T-helper 2 cell (primary cell): ENCODE measurements at regions not wholly inside any gene's neighbourhood (a gene's known extent, or its start where the extent isn't known, plus 50 kb on each side); places are given as distances from the start of the nearest gene placed in this dataset.

Experiments
- DNase-seq, 5 experiments: peaks; one replicate each; pipeline versions ENCODE4 v3.0.0 to v3.0.0-alpha.2; 2012 to 2022

DNA sequence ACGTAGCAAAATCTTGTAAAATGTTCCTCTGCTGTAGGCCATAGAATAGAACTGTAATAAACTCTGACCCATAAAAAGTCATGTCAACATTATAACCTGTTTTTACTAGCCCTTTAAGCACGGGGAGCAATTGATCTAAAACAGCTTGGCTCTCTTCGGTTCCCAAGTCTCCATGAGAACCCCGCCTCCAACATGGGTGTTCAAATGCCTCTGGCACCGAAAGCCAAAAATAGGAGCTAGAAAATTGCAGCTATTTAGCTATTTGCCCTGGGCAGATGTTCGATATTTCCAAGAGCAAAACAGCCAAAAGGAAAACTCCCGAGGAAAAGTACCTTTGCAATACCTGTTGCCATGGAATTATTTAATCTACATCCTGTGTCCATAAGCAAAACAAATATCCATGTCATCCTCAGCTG is 563.1 kb downstream of the EFNB2 start:
- no peak for DNase-seq

- no peak for DNase-seq
Observed at GRCh38 chr13:105971738-105972137, 563.7 kb downstream of the EFNB2 start.

DNA sequence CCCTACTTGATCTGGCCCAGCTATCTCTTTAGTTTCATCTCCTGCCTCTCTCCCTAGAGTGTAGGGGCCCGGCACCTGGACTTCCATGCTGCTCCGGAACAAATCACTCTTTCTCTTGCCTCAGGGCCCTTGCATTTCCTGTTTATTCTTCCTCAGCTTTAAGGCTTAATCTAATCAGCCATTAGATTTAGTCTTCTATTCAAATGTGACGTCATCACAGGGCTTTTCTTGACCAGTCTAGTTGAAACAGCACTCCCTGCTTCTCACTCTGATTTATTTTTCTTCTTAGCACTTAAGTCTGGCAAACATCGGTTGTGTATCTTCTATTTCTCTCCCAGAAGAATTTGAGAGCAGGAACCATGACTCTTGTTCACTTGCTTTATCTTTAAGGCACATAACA is 564.1 kb downstream of the EFNB2 start:
- no peak for DNase-seq

DNA sequence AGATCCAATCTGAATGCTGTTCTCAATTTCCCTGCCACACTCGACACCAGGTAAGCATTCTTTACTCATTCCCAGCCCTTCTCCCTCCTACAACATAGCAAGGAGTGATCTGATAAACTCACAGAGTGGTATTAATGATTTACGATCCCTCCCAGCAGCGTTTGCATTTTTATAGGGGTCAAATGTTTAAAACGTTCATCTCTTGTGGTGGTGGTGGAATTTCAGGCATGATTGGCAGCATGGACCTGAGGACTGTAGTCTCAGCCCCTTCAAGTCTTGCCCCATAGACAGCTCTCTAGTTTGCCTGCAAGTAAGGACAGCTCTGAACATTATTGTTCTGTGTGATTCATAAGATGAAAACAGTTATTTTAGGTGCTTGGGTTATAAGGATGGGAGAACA is 565.7 kb downstream of the EFNB2 start:
- DNase-seq, result no peak

- no peak for DNase-seq
Observed at GRCh38 chr13:105965910-105966309, 569.6 kb downstream of the EFNB2 start.

GRCh38 chr13:105962080-105962479 is 573.4 kb downstream of the EFNB2 start:
- DNase-seq, result no peak

GRCh38 chr13:105961438-105961837 is 574.0 kb downstream of the EFNB2 start:
- no peak for DNase-seq

- DNase-seq, result no peak
Observed at GRCh38 chr13:105960326-105960725, 575.1 kb downstream of the EFNB2 start.

DNA sequence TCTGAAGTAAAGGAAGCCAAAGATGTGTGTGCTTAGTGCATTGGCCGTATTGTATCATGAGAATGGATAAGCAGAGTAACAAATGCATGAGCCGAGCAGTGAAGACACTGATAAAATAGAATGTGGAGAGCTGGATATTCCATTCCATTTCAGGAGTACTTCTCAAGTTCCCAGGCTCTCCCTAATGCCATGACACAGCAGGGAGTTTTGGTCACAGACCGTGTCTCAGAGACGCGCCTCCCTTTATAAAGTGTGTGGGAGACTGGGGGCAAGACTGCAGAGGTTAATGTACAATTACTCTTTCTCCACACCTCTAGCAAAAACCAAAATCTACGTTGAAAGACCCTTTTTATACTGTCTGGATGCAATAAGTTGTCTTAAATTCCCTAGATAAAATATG is 575.6 kb downstream of the EFNB2 start:
- no peak for DNase-seq

DNA sequence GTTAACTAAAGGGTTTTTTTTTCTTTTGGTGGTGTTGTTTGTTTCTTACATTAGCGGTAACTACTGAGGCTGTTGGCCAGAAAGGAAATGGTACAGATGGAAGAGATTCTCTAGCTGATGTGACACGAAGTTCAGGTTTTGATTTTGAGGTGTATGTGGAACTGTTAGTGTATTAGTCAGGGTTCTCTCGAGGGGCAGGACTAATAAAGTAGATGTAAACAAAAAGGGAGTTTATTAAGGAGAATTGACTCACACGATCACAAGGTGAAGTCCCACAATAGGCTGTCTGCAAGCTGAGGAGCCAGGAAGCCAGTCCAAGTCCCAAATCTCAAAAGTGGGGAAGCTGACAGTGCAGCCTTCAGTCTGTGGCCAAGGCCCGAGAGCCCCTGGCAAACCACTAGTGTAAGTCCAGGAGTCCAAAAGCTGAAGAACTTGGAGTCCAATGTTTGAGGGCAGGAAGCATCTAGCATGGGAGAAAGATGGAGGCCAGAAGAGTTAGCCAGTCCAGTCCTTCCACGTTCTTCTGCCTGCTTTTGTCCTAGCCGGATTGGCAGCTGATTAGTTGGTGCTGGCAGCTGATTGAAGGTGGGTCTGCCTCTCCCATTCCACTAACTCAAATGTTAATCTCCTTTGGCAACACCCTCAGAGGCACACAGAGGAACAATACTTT is 577.6 kb downstream of the EFNB2 start:
- no peak for DNase-seq

- DNase-seq, result no peak
Observed at GRCh38 chr13:105956921-105957320, 578.5 kb downstream of the EFNB2 start.

DNA sequence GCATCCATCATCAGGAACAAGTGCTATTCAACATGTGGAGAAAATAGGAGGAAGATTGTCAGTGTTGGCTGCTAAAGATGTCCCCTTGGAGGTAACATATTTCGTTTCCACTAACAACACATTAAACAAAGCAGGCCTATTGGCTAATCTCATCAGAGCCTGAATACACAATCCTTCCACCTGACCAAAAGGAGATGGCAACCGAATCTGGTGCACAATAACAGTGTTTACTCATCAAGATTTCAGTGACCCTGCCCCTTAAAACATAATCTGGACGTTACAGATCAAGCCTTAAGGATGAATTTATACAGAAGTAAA is 582.5 kb downstream of the EFNB2 start:
- DNase-seq, result no peak

DNA sequence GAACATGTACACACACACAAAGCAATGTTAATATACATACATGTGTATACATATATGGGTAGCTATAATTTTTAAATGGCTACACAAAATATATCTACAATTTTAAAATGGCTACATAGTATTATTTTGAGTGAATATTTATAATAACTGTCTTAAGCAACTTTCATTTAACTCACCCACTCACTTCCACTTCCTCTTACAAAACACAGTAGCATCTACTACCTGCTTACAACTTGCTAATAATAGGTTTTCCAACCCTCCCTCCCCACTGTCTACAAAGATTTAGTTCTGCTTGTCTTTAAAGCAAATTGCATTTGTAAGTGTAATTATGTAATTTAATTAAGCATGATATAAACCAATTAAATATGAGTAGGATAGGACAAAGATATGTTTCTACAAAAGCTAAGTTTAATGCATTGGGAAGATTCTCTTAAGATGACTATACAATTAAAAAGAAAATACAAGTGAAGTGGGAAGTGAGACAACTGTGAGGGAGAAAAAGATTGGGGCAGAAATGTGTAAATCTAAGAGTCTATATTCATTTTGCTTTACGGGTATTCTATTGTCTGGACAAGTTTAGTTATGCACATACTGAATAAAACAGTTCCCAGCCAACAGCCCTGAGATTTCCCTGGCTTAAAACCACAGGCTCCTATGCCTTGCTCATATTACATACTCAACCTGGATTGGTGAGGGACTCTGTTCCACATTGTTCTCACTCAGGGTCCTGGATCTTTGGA is 583.1 kb downstream of the EFNB2 start:
- DNase-seq, result no peak

DNA sequence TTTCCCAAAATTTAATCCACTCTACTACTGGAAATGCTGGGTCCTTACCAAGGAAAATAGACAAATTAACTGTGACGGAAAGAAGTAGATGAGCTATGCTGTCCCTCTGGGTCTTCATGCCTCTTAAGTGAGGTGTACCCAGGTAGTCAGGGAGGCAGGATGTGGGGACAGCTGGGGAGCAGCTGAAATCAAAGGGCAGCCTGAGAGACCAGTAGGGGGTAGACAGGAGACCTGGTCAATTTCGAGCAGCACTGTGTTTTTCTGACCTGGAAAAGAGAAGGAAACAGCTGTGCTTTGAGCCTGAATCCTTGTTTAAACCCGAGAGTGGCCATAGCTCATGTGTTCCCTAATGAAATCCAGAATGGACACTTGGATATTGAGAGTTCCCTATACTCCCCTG is 587.3 kb downstream of the EFNB2 start:
- DNase-seq, result no peak

GRCh38 chr13:105940882-105941281 is 594.6 kb downstream of the EFNB2 start:
- no peak for DNase-seq

DNA sequence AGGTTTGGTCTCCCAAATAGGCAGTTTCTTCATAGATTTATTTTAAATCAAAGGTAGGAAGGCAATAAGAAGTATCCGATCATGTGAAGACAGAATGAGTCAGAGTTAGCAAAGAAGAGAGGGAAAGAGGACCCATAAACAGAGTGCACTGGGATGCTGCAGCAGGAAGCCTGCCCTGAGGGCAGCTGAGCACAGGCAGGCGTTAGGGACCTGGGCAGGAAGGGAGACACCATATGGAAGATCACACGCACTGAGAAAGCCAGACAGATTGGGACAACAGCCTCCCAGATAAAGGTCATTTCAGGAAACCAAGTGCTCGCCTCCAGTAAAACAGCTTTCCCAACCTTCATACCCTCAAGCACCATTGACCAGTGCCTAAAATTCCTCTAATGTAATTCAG is 598.0 kb downstream of the EFNB2 start:
- no peak for DNase-seq

- no peak for DNase-seq
Observed at GRCh38 chr13:105936816-105937215, 598.6 kb downstream of the EFNB2 start.

DNA sequence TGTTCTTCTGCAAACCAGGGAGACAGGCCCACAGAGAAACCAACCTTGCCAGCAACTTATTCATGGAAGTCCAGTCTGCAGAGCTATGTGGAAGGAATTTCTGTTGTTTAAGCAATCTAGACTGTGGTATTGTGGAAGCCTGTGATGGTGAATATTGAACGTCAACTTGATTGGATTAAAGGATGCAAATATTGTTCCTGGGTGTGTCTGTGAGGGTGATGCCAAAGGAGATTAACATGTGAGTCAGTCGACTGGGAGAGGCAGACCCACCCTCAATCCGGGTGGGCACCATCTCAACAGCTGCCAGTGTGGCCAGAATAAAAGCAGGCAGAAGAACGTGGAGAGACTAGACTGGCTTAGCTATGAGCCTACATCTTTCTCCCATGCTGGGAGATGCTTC is 606.0 kb downstream of the EFNB2 start:
- DNase-seq, result no peak

DNA sequence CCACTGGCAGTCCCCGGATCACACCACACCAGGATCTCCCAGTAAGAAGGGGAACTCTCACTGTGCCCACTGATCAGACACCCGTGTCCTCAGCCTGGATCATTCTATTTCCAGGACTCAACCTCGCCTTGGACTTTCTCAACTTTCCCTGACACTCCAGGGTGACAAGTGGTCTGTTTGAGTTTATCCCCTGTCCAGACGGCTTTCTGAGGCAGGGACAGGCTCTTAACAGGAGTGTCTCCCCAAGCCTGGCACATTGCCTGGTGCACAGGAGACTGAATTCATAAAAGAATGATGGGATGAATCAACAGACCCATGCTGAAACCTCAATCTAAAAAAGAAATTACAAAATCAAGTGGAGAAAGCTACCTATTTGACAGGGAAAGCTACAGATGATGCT is 606.6 kb downstream of the EFNB2 start:
- DNase-seq, result no peak

DNA sequence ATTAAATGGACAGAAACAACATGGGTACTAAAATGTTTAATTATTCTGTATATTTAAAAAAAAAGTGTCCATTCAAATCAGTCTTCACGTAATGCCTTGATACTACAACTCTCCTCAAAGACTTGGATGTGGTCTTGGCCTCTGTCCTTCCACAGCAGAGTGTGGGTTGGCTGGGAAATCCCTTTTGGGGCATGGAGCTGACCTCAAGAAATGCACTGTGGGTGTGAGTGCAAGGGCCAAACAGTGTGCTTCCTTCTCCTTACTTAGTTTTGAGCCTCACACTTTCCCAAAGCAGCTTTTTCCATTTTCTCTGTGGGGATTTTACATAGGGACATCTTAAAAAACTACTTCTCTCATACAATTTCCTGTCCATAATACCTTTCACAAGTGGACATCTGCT is 607.4 kb downstream of the EFNB2 start:
- DNase-seq, result no peak

- no peak for DNase-seq
Observed at GRCh38 chr13:105925496-105925895, 610.0 kb downstream of the EFNB2 start.

GRCh38 chr13:105921711-105922110 is 613.8 kb downstream of the EFNB2 start:
- DNase-seq, result no peak

GRCh38 chr13:105920370-105920769 is 615.1 kb downstream of the EFNB2 start:
- DNase-seq, result no peak

DNA sequence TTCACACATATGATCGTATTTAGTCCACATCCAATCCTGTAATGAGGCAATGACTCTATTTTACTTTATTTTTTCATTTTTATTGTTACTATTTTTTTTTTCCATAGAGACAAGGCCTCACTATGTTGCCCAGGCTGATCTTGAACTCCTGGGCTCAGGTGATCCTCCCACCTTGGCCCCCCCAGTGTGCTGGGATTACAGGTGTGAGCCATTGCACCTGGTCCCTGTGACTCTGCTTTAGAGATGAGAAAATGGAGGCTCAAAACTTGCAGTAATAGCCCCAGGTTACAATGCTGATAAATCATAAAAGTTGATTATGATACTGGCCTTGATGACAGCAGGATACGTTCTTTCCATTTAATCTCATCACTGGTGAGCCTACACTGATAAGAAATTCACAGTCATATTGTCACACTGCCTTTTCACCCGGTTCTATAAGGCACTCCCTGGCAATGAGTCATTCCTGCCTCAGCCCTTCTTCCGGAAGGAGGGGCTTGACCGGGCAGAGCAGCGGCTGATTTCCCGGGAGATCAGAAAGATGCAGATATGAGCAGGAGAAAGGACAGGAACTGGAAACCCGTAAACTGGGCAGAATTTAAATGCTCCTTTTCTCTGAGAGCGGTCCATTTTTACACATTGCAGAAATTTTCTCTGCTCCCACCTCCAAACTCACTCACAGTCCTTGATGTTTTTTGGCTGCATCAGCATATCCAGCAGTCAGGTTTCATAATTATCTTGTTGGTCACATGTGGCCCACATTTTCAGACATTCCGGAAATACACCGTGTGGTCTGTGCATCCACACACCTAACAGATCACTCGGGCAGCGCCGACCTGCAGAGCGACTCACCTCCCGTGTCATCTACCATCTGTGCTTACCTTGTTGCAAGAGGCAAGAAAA is 616.4 kb downstream of the EFNB2 start:
- DNase-seq, result no peak
